ENCODE measurements at regions not wholly inside any gene's neighbourhood (a gene's known extent, or its start where the extent isn't known, plus 50 kb on each side); places are given as distances from the start of the nearest gene placed in this dataset.

DNA sequence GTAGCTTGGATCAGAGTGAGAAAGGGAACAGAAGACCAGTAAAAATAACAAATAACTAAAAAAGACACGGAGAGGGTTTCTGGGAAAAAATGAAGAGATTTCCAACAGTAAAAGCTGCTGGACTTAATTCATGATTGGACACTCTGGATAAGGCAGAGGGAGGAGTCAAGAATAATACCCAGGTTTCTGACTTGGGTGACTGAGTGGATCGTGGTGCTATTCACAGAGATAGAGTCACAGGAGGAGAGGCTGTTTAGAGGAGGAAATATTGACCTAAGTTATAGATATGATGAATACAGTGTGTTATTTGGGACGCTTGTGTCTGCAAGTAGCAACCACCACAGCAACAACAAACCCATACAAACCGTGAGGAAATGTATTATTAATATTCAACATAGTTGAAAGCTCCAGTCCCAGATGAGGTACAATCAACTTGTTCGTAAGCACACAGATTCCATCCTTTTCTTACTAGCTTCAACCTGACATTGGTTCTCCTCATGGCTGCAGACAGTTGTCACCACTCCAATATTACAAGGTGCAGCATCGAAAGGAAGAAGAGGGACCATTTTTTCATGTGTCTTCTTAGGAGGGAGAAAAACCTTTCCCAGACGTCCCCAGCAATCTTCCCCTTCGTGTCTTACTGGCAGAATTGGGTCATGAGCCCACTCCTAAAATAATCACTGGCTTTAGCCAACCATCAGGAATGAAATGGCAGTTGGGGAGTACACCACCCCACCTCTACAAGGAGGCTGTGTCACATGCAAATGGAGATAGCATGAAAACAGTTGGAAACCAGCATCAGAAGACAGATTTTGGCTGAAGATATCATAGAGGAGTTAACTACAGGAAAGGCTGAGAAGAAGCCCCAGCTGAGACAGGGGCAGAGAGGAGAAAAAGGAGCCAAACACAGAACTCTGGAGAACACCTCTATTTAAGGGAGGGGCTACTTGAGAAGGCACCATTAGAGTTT, 387.8 kb downstream of the SHQ1 start:
- DNase-seq, result no peak
- H3K36me3 ChIP-seq (ENCODE audit: low read depth, missing control alignments), result no peaks in the 10 kb centered on the region
- no peaks in the 10 kb centered on the region for H3K4me1 ChIP-seq
- no peaks in the 10 kb centered on the region for H3K27me3 ChIP-seq
- H3K9me3 ChIP-seq, result no peaks in the 10 kb centered on the region
- TF ChIP-seq POLR2A (IDR thresholded peaks at IDR 0.05), result no peak
- TF ChIP-seq, protein P1, sequence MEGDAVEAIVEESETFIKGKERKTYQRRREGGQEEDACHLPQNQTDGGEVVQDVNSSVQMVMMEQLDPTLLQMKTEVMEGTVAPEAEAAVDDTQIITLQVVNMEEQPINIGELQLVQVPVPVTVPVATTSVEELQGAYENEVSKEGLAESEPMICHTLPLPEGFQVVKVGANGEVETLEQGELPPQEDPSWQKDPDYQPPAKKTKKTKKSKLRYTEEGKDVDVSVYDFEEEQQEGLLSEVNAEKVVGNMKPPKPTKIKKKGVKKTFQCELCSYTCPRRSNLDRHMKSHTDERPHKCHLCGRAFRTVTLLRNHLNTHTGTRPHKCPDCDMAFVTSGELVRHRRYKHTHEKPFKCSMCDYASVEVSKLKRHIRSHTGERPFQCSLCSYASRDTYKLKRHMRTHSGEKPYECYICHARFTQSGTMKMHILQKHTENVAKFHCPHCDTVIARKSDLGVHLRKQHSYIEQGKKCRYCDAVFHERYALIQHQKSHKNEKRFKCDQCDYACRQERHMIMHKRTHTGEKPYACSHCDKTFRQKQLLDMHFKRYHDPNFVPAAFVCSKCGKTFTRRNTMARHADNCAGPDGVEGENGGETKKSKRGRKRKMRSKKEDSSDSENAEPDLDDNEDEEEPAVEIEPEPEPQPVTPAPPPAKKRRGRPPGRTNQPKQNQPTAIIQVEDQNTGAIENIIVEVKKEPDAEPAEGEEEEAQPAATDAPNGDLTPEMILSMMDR (IDR thresholded peaks at IDR 0.05), result no peak
- no peak overlapping the region for H3K27ac ChIP-seq
- no peak overlapping the region for H3K4me3 ChIP-seq
- intact Hi-C loops (cut with DNase I; ENCODE audit: low total_unique reads), result no loop called here
- WGBS, 2 donors, result 88 to 95% methylated on average over 8 of the region's 8 CpGs

DNA sequence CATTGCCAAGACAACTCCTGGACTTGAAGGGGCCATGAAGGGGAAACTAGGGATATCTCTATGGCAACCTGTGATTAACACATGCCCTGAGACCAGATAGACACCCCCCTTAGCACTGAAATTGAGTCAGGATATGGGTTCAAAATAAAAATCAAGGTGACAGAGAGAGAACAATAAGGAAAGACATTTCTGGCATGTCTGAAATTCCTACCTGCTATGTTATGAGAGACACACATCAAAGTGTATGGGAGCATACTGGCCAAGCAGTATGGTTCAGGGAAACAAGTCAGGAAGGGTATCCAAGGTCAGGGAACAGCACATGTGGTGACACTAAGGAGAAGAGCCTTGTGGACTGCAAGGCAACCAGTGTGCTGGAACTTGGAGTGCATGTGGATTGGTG, 388.7 kb downstream of the SHQ1 start:
- Histone ChIP-seq H3K4me1 (no peaks in the 10 kb centered on the region), H3K27me3 (no peaks in the 10 kb centered on the region), H3K9me3 (no peaks in the 10 kb centered on the region), H3K27ac (no peak overlapping the region), H3K4me3 (no peak overlapping the region), H3K36me3 (ENCODE audit: low read depth, missing control alignments) (no peaks in the 10 kb centered on the region)
- no peak for DNase-seq
- intact Hi-C loops (cut with DNase I; ENCODE audit: low total_unique reads), result no loop called here
- TF ChIP-seq POLR2A (IDR thresholded peaks at IDR 0.05), result no peak
- TF ChIP-seq, protein P1 (IDR thresholded peaks at IDR 0.05), result no peak

DNA sequence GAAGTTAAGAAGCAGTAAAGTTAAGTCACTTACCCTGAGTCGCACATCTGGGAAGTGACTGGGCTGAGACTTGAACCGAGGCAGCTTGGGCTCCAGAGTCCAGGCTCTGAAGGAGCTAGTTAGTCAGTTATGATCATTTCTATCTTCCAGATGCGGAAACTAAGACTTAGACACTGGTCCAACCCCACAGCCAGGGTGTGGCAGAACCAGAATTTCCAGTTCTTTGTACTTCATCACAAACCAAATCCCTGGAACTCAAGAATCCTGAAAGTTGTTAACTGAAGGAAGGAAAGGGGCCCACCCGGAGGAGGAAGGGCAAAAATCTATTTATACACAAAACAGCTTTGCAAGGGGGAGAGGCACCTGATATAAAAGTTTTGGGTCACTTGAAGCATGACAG, 389.9 kb downstream of the SHQ1 start:
- intact Hi-C loops (cut with DNase I; ENCODE audit: low total_unique reads), result no loop called here
- no peak for DNase-seq
- no peak overlapping the region for H3K27ac ChIP-seq
- H3K36me3 ChIP-seq (ENCODE audit: low read depth, missing control alignments), result no peaks in the 10 kb centered on the region
- TF ChIP-seq, protein P1 (IDR thresholded peaks at IDR 0.05), result no peak
- 86 to 91% methylated on average over 4 of the region's 4 CpGs for WGBS, 2 donors
- H3K27me3 ChIP-seq, result no peaks in the 10 kb centered on the region
- H3K4me3 ChIP-seq, result no peak overlapping the region
- H3K9me3 ChIP-seq, result no peaks in the 10 kb centered on the region
- no peaks in the 10 kb centered on the region for H3K4me1 ChIP-seq

DNA sequence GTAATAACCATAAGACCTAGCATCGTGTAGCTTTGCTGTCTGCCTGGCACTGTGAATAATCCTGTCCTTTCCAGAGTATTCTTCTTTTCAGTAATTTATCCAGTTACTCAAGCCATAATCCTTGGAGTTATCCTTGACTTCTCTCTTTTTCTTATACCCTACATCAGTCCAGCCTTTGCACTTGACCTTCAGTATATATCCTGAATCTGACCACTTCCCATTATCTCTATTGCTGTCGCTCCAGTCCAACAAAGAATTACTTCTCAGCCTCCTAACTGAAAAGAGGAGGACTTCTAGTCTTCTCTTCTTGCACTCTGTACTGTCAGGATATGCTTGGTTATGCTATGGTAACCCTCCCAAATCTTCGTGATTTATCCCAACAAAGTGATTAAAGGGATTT, 393.8 kb downstream of the SHQ1 start:
- WGBS, 2 donors, result 81 to 83% methylated on average over 3 of the region's 3 CpGs
- no peaks in the 10 kb centered on the region for H3K36me3 ChIP-seq (ENCODE audit: low read depth, missing control alignments)
- H3K27ac ChIP-seq, result no peak overlapping the region
- H3K27me3 ChIP-seq, result no peaks in the 10 kb centered on the region
- H3K4me3 ChIP-seq, result no peak overlapping the region
- no peaks in the 10 kb centered on the region for H3K9me3 ChIP-seq
- no peak for DNase-seq
- intact Hi-C loops (cut with DNase I; ENCODE audit: low total_unique reads), result no loop called here
- no peak for TF ChIP-seq POLR2A (IDR thresholded peaks at IDR 0.05)
- TF ChIP-seq, protein P1 (IDR thresholded peaks at IDR 0.05), result no peak
- H3K4me1 ChIP-seq, result no peaks in the 10 kb centered on the region

DNA sequence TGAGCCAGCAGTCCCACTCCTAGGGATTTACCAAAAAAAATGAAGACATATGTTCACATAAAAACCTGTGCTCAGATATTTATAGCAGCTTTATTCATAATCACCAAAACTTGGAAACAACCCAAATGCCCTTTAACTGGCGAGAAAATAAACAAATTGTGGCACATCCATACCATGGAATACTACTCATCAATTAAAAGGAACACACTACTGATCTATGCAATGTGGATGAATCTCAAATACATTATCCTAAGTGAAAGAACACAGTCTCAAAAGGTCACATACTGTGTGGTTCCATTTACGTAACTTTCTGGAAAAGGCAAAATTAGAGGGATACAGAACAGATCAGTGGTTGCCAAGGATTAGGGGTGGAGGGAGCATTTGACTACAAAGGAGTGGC, 394.5 kb downstream of the SHQ1 start:
- Histone ChIP-seq H3K4me3 (no peak overlapping the region), H3K4me1 (no peaks in the 10 kb centered on the region), H3K27me3 (no peaks in the 10 kb centered on the region), H3K9me3 (no peaks in the 10 kb centered on the region), H3K27ac (no peak overlapping the region), H3K36me3 (ENCODE audit: low read depth, missing control alignments) (no peaks in the 10 kb centered on the region)
- TF ChIP-seq, protein P1 (IDR thresholded peaks at IDR 0.05), result no peak
- no peak for TF ChIP-seq POLR2A (IDR thresholded peaks at IDR 0.05)
- intact Hi-C loops (cut with DNase I; ENCODE audit: low total_unique reads), result no loop called here
- DNase-seq, result no peak
- 82 to 85% methylated on average over 2 of the region's 2 CpGs for WGBS, 2 donors

All from testis (tissue), 2 donors.